B cell (primary cell): ENCODE measurements at regions not wholly inside any gene's neighbourhood (a gene's known extent, or its start where the extent isn't known, plus 50 kb on each side); places are given as distances from the start of the nearest gene placed in this dataset.

Experiments used
- ATAC-seq: fragments of 200-7000 bp; cut with Tn5 transposase; one replicate; pipeline ENCODE4 v1.10.0; 2021; ENCODE audit warnings: low read depth, mild to moderate bottlenecking, moderate number of reproducible peaks, moderate library complexity
- CTCF ChIA-PET: fragments of 350-600 bp; sonication (Branson Sonifier 250); formaldehyde crosslinking; loops from one replicate; lab custom pipeline; 2021; ENCODE audit warnings: antibody characterized with exemption, inconsistent platforms; lab: Charles Lee
- POLR2A ChIA-PET: fragments of 350-600 bp; sonication (Branson Sonifier 250); formaldehyde crosslinking; loops from one replicate; lab custom pipeline; 2021; ENCODE audit warnings: antibody characterized with exemption; lab: Charles Lee
- DNase-seq: peaks from one replicate; pipeline ENCODE4 v3.0.0; 2013
- H2AFZ ChIP-seq: 2 replicates; pipeline ENCODE4 v1.6.1; 2012; ENCODE audit warnings: mild to moderate bottlenecking, low read depth, low read length; ENCODE audit not compliant: insufficient read depth, poor library complexity, severe bottlenecking
- H3K27ac ChIP-seq, 2 donors: 1 replicate in 1 of 2; 2 replicates in 1 of 2; pipeline ENCODE4 v1.5.1; 2012 to 2013; ENCODE audit warnings: low read length in 2 of 2, mild to moderate bottlenecking in 2 of 2, moderate library complexity in 1 of 2
- H3K27me3 ChIP-seq, 4 experiments: fragments of 200-600 bp in 1 of 4; sonication (generic) in 1 of 4; replicated peaks in 1 of 4; 1 replicate in 2 of 4; 2 replicates in 2 of 4; pipeline versions ENCODE4 v1.6.1 to v1.7.0; 2013 to 2016; ENCODE audit warnings: low read length in 3 of 4, mild to moderate bottlenecking in 2 of 4, mixed read lengths in 1 of 4, moderate library complexity in 1 of 4; ENCODE audit not compliant: insufficient read depth in 4 of 4, control insufficient read depth in 3 of 4; ENCODE audit errors: control extremely low read depth in 1 of 4
- H3K36me3 ChIP-seq, 2 experiments: replicated peaks in 1 of 2; 1 replicate in 1 of 2; 2 replicates in 1 of 2; pipeline versions ENCODE4 v1.6.1 to v1.7.1; 2013; ENCODE audit warnings: low read length in 1 of 2; ENCODE audit not compliant: insufficient read depth in 2 of 2, control insufficient read depth in 1 of 2; ENCODE audit errors: control extremely low read depth in 1 of 2, extremely low read depth in 1 of 2
- H3K4me1 ChIP-seq, 2 donors: fragments of 200-600 bp in 1 of 2; sonication (generic) in 1 of 2; 1 replicate in 1 of 2; 2 replicates in 1 of 2; pipeline versions ENCODE4 v1.5.1 to v1.6.1; 2013 to 2017; ENCODE audit warnings: low read length in 2 of 2; ENCODE audit not compliant: control insufficient read depth in 2 of 2, insufficient read depth in 2 of 2
- H3K4me2 ChIP-seq: replicated peaks from 2 replicates; pipeline ENCODE3; 2012; ENCODE audit warnings: mild to moderate bottlenecking, low read depth, low read length; ENCODE audit not compliant: poor library complexity, severe bottlenecking
- H3K4me3 ChIP-seq, 5 experiments: fragments of 200-600 bp in 1 of 5; sonication (generic) in 1 of 5; 1 replicate in 3 of 5; 2 replicates in 2 of 5; pipeline versions ENCODE4 v1.5.1 to v1.7.0; 2011 to 2016; ENCODE audit warnings: low read length in 4 of 5, mild to moderate bottlenecking in 4 of 5, low read depth in 2 of 5, control low read depth in 1 of 5, moderate library complexity in 1 of 5; ENCODE audit not compliant: insufficient read depth in 1 of 5; ENCODE audit errors: control extremely low read depth in 1 of 5, extremely low read depth in 1 of 5
- H3K79me2 ChIP-seq: fragments of 200-600 bp; sonication (generic); one replicate; pipeline ENCODE4 v1.6.0; 2016; ENCODE audit warnings: low read length; ENCODE audit not compliant: control insufficient read depth, insufficient read depth
- H3K9ac ChIP-seq: fragments of 200-600 bp; sonication (generic); 2 replicates; pipeline ENCODE4 v1.6.1; 2017; ENCODE audit warnings: mild to moderate bottlenecking, low read length, moderate library complexity
- H3K9me3 ChIP-seq, 3 donors: one replicate each; pipeline versions ENCODE4 v1.6.1 to v1.7.1; 2013; ENCODE audit warnings: low read length in 2 of 3; ENCODE audit not compliant: control insufficient read depth in 2 of 3, insufficient read depth in 1 of 3; ENCODE audit errors: control extremely low read depth in 1 of 3
- H4K20me1 ChIP-seq: 2 replicates; pipeline ENCODE4 v1.6.0; 2012; ENCODE audit warnings: mild to moderate bottlenecking, low read length; ENCODE audit not compliant: insufficient read depth, control insufficient read depth, poor library complexity, severe bottlenecking
- H3K27ac Mint-ChIP-seq: one replicate; pipeline ENCODE4 v1.8.0; 2021; ENCODE audit warnings: mixed read lengths
- H3K27me3 Mint-ChIP-seq: one replicate; pipeline ENCODE4 v1.8.0; 2021; ENCODE audit warnings: mixed read lengths
- H3K4me1 Mint-ChIP-seq: one replicate; pipeline ENCODE4 v1.8.0; 2021; ENCODE audit warnings: mixed read lengths
- H3K4me3 Mint-ChIP-seq: one replicate; pipeline ENCODE4 v1.8.0; 2021; ENCODE audit warnings: mixed read lengths
- H3K9me3 Mint-ChIP-seq: one replicate; pipeline ENCODE4 v1.8.0; 2022; ENCODE audit warnings: mixed read lengths; ENCODE audit not compliant: insufficient read depth
- EZH2 ChIP-seq: IDR thresholded peaks from 2 replicates; pipeline ENCODE4 v1.6.1; 2012; ENCODE audit warnings: borderline replicate concordance, low read depth, mild to moderate bottlenecking, moderate library complexity, low read length; ENCODE audit not compliant: insufficient read depth, poor library complexity, severe bottlenecking
- WGBS: methylation state at CpG from one replicate; pipeline ENCODE4 v1.1.5; 2013; ENCODE audit warnings: missing lambda C conversion rate; ENCODE audit not compliant: insufficient coverage; 5-methylcytosine and 5-hydroxymethylcytosine counted together
- intact Hi-C: fragments of 100-400 bp; cut with micrococcal nuclease; formaldehyde crosslinking; loops from one replicate; pipeline ENCODE4 v1.10.0; 2022
- TF ChIP-seq, protein P1 (sequence below): fragments of 200-600 bp; IDR thresholded peaks from one replicate; pipeline ENCODE4 v1.8.0; 2022; ENCODE audit warnings: antibody characterized with exemption, mild to moderate bottlenecking

DNA sequence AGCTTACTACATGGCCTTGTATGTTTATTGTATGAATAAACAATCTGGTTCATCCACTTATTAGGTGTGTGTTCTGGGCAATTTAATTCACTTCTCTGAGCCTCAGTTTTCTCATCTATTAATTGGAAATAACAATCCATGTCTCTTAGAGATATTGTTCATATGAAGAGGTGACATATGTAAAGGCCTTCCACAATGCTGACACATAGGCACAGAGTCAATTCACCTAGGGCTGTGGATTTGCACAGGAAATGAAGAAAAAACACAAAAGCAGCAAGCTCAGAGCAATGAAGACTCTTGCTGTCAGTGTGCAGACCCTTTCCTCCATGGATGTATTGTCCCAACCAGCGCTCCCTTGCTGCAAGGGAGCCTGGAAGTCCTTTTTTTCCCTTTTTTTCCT is 195.2 kb upstream of the CAMK1G start:
- no peak for ATAC-seq
- no peak overlapping the region for H3K27ac Mint-ChIP-seq
- Histone ChIP-seq H3K4me1 (no peaks in the 10 kb centered on the region), H3K79me2 (no peaks in the 10 kb centered on the region), H2AFZ (no peak overlapping the region), H3K27me3 (no peaks in the 10 kb centered on the region), H3K9me3 (no peaks in the 10 kb centered on the region), H3K27ac (no peak overlapping the region), H3K4me3 (no peak overlapping the region), H3K4me2 (no peak overlapping the region), H3K9ac (no peak overlapping the region), H3K36me3 (no peaks in the 10 kb centered on the region), H4K20me1 (no peaks in the 10 kb centered on the region)
- CTCF ChIA-PET, result no interaction called here
- intact Hi-C loops, result no loop called here
- POLR2A ChIA-PET, result no interaction called here
- no peak overlapping the region for H3K4me3 Mint-ChIP-seq
- H3K9me3 Mint-ChIP-seq, result no peaks in the 10 kb centered on the region
- no peaks in the 10 kb centered on the region for H3K27me3 Mint-ChIP-seq
- 100% methylated on average over 1 of the region's 1 CpG for WGBS
- no peak for DNase-seq
- no peak for TF ChIP-seq EZH2
- TF ChIP-seq, protein P1, sequence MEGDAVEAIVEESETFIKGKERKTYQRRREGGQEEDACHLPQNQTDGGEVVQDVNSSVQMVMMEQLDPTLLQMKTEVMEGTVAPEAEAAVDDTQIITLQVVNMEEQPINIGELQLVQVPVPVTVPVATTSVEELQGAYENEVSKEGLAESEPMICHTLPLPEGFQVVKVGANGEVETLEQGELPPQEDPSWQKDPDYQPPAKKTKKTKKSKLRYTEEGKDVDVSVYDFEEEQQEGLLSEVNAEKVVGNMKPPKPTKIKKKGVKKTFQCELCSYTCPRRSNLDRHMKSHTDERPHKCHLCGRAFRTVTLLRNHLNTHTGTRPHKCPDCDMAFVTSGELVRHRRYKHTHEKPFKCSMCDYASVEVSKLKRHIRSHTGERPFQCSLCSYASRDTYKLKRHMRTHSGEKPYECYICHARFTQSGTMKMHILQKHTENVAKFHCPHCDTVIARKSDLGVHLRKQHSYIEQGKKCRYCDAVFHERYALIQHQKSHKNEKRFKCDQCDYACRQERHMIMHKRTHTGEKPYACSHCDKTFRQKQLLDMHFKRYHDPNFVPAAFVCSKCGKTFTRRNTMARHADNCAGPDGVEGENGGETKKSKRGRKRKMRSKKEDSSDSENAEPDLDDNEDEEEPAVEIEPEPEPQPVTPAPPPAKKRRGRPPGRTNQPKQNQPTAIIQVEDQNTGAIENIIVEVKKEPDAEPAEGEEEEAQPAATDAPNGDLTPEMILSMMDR, result no peak
- H3K4me1 Mint-ChIP-seq, result no peaks in the 10 kb centered on the region

DNA sequence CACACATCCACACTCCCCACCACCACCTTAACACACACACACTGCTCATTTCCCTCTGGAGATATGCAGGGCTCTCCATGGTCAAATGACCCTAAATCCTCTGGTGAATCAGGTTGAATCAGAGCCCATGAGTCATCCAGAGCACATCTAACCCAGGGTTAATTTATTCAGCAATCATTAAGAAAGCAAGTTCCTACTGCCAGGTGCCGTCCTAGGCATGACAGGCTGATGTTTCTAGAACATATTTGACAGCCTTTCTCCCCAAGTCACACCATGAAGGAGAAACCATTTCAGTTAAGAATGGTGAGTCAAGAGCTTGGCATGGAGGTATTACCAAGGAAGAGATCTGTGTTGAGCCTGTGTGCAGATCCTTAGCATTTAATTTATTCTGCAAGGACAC is 194.3 kb upstream of the CAMK1G start:
- Mint-ChIP-seq H3K27ac (no peak overlapping the region), H3K4me1 (no peaks in the 10 kb centered on the region), H3K27me3 (no peaks in the 10 kb centered on the region), H3K9me3 (no peaks in the 10 kb centered on the region), H3K4me3 (no peak overlapping the region)
- no peak overlapping the region for H3K4me2 ChIP-seq
- no peak overlapping the region for H2AFZ ChIP-seq
- H3K36me3 ChIP-seq, result no peaks in the 10 kb centered on the region
- no peak for TF ChIP-seq EZH2
- TF ChIP-seq, protein P1, result no peak
- no CpG with 5 or more reads among the region's 1 CpG for WGBS
- no peak for DNase-seq
- H4K20me1 ChIP-seq, result no peaks in the 10 kb centered on the region
- intact Hi-C loops, result no loop called here
- ChIA-PET POLR2A (no interaction called here), CTCF (no interaction called here)
- H3K9ac ChIP-seq, result no peak overlapping the region
- H3K4me3 ChIP-seq, result no peak overlapping the region
- H3K9me3 ChIP-seq, result no peaks in the 10 kb centered on the region
- H3K4me1 ChIP-seq, result no peaks in the 10 kb centered on the region
- no peak for ATAC-seq
- no peak overlapping the region for H3K27ac ChIP-seq
- no peaks in the 10 kb centered on the region for H3K27me3 ChIP-seq
- no peaks in the 10 kb centered on the region for H3K79me2 ChIP-seq
